ENCODE measurements at regions not wholly inside any gene's neighbourhood (a gene's known extent, or its start where the extent isn't known, plus 50 kb on each side); places are given as distances from the start of the nearest gene placed in this dataset.

DNA sequence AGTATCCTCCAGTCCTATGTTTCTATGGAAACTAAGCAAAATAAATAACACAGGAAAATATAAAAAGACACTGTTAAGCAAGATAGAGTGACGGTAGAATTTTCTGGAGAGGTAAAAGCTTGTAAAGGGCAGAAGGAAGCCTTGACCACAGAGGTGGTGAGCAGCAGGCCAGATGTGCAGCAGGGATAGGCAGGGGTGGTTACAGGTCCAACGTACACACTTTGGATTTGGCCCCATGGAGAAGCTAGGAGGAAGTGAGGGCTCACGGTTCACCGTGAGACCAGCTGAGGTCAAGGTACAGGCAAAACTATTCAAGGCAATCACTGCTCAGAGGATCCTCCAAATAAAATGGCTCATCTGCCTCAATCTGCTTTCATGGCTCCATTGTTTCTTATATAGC is 242.8 kb downstream of the B3GLCT start:
- no peak for DNase-seq

- DNase-seq, result no peak
Measured at GRCh38 chr13:31444266-31444856, 244.6 kb downstream of the B3GLCT start.

GRCh38 chr13:31452525-31452924 is 252.8 kb downstream of the B3GLCT start:
- no peak for DNase-seq

DNA sequence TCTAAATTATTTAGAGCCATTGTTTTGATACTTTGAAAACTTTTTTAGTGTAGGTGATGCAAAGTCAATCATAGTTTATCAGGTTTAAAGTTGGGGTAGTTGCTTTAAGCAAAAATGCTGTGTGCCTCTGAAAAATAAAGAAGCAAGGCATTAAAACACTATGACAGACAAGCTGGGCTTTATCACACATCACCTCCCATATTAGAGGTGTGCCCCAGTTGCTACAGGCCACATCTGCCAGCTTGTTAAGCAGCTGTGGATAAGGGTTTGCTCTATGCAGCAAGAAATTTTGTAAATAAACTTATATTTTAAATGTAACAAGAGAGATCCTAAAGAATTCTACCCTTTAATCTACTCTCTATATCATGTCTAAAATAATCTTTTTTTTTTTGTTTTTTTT is 255.8 kb downstream of the B3GLCT start:
- no peak for DNase-seq

- DNase-seq, result no peak
Measured at GRCh38 chr13:31456056-31456455, 256.3 kb downstream of the B3GLCT start.

GRCh38 chr13:31460061-31460460 is 260.3 kb downstream of the B3GLCT start:
- DNase-seq, result no peak

GRCh38 chr13:31461923-31462322 is 262.1 kb downstream of the B3GLCT start:
- no peak for DNase-seq

GRCh38 chr13:31462766-31463165 is 263.0 kb downstream of the B3GLCT start:
- DNase-seq, result no peak

DNA sequence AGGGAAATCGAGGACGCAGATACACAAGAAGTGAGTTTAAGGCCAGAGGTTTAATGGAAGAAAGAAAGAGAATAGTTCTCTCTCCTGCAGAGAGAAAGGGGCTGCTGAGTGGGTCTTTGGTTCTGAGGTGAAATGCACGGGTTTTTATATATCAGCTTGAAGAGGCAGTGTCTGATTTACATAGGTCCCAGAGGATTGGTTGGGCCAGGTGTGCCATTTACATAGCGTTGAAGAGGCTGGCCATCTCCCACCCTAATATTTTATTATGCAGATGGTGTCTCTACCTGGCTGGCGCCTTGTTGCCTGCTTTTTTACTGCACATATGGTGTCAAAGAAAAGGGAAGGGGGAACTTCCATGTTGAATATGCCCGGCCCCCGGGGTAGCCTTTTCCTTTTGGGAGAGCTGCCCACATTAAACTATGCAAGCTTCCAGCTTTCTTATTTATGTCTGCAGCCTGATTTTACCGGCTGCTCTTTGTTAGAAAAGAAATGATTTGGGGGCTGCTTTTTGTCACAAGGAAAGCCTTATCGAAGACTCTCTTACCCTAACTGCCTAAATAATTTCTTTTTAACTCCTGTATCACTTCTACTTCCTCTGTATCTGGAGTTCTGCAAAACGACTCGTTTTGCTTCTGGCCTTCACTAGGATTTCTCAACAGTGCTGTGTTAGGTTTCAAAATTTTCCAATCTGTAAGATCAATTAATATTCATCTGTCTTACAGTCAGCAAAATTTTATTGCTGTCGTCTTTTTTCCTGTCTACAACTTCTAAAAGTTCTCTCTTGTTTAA is 268.5 kb downstream of the B3GLCT start:
- no peak for DNase-seq

GRCh38 chr13:31469377-31469776 is 269.6 kb downstream of the B3GLCT start:
- DNase-seq, result no peak

- DNase-seq, result peak; percentile 3
Measured at GRCh38 chr13:31476266-31476665, 263.1 kb upstream of the RXFP2 start.

GRCh38 chr13:31476753-31477152 is 262.6 kb upstream of the RXFP2 start:
- DNase-seq, result no peak

DNA sequence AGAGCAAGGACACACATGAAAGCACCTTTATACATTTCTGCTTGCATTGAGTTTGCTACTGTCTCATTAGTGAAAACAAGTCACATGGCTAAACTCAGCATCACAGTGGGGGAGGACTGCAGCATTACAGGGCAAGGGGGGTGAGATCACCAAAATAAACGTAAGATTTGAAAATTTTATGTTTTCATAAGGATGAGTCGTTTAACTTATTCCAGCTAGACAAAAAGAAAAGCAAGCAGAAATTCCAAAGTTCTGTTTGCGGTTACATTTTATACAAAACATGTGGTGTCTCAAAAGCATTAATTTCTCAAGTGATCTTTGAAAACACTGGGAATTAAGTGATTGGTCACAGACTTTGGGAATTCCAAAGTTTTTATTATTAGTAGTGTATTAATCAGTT is 261.4 kb upstream of the RXFP2 start:
- DNase-seq, result no peak

GRCh38 chr13:31485183-31485582 is 254.1 kb upstream of the RXFP2 start:
- DNase-seq, result peak; percentile 67

DNA sequence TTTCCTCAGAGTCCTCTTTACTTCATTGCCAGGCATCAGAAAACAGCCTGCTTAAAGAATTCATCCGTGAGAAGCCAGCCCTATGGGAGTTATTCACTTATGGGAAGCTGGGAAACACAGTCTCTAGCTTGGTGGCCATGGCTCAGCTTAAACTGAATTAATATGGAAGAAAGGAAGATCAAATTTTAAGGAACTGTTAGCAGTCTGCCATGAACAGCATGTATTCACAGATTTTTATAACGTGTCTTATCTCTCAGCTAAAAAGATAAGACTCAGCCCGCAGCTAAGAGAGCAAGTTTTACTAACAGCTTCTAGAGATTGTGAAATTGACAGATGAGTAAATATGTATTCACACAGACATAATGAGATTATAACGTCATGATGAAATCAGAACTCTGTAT is 253.7 kb upstream of the RXFP2 start:
- DNase-seq, result peak; percentile 72

DNA sequence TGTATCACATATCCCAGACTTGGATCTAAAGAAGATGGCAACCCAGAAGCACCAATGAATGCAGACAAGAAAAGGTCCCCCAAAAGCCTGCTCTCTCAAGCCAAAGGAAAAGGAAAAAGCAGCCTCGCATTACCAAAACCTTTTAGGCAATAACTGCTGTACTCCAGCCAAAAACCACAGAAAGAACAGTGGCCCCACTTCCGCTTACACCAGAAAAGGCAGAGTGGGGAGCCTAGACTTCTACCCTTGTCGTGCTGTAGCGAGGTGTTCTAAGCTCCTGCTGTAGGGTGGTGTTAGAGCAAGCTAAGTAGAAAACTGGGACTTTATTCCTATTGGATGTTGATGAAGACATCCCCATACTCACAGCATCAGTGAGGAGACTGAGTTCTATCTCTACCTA is 244.0 kb upstream of the RXFP2 start:
- DNase-seq, result peak; percentile 27

- no peak for DNase-seq
Measured at GRCh38 chr13:31499274-31499673, 240.1 kb upstream of the RXFP2 start.

DNA sequence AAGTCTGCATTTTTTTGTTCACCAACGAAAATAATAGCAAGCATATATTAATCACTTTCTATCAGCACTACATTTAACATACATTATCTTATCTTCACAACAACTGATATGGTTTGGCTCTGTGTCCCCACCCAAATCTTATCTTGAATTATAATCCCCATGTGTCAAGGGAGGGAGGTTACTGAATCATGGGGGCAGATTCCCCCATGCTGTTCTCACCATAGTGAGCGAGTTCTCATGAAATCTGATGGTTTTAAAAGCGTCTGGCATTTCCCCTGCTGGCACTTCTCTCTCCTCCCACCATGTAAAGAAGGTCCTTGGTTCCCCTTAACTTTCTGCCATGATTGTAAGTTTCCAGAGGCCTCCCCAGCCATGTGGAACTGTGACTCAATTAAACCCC is 235.7 kb upstream of the RXFP2 start:
- no peak for DNase-seq

DNA sequence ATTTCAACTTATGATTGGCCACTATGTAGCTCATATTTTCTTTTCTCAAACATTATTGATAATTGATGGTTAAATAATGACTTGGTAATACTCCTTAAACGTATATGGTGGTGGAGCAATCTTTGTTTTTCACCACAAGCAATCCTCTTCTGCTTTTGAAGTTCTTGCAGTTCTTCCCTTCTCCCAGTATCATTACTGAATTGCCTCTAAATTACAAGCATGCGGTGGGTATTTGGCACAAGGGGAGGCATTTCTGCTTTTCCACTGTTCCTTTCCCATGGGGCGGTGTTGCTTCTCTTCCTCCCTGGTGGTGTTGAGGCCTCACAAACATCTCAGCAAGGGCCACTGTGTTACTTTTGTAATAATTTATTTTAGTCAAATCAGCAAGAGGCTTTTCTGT is 234.4 kb upstream of the RXFP2 start:
- no peak for DNase-seq

- no peak for DNase-seq
Measured at GRCh38 chr13:31512331-31512730, 227.0 kb upstream of the RXFP2 start.

DNA sequence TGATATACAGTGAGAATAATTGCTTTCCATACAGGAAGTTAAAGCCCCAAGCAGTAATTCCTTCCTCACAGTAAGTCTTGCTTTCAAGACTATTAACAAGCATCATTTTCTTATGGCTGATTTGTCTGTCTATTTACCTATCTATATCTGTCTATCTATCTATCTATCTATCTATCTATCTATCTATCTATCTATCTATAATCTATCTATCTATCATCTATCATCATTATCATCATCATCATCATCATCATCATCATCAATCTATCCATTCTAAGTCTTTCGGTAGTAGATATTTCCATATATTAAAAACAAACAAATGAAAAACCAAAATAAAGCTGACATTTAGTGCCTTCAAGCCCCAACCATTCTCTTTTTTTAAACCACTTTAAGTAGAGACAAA is 224.4 kb upstream of the RXFP2 start:
- DNase-seq, result no peak

GRCh38 chr13:31515427-31515826 is 223.9 kb upstream of the RXFP2 start:
- no peak for DNase-seq

DNA sequence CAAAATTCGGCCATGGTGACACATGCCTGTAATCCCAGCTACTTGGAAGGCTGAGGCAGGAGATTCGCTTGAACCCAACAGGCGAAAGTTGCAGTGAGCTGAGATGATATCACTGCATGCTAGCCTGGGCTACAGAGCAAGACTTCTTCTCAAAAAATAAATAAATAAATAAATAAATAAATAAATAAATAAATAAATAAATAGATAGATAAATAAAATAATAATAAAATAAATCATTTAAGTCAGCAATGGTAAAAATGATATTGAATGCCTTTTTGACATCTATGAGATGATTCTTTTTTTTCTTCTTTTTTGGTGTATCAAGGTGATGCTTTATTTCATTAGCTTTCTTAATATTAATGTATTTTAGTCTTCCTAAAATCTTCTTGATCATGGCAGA is 221.7 kb upstream of the RXFP2 start:
- no peak for DNase-seq

GRCh38 chr13:31518645-31519044 is 220.7 kb upstream of the RXFP2 start:
- no peak for DNase-seq

GRCh38 chr13:31521435-31521834 is 217.9 kb upstream of the RXFP2 start:
- DNase-seq, result no peak
